Thyroid gland (tissue), 4 donors: ENCODE measurements at regions not wholly inside any gene's neighbourhood (a gene's known extent, or its start where the extent isn't known, plus 50 kb on each side); places are given as distances from the start of the nearest gene placed in this dataset.

Experiments used
- CTCF ChIP-seq, 6 experiments: fragments of 200-600 bp in 3 of 6; fragments of 450-650 bp in 3 of 6; sonication (generic) in 3 of 6; IDR thresholded peaks; one replicate each; pipeline ENCODE4 v1.5.1; 2016 to 2019; ENCODE audit warnings: antibody characterized with exemption in 6 of 6, mild to moderate bottlenecking in 2 of 6, inconsistent platforms in 1 of 6, moderate library complexity in 1 of 6
- POLR2A ChIP-seq, 2 donors: fragments of 450-650 bp; IDR thresholded peaks; one replicate each; pipeline ENCODE4 v1.6.1; 2017; ENCODE audit warnings: antibody characterized with exemption in 2 of 2, mild to moderate bottlenecking in 2 of 2, moderate library complexity in 1 of 2

- no peak for TF ChIP-seq CTCF (IDR thresholded peaks at IDR 0.05)
- no peak for TF ChIP-seq POLR2A (IDR thresholded peaks at IDR 0.05)
These were observed 282.0 kb downstream of the FAM72C start for GRCh38 chr1:143689781-143690180.
